ENCODE measurements at regions not wholly inside any gene's neighbourhood (a gene's known extent, or its start where the extent isn't known, plus 50 kb on each side); places are given as distances from the start of the nearest gene placed in this dataset.
"Not testable (repeated sequence)": the region's sequence is repeated elsewhere in the genome, so short reads cannot be mapped to it uniquely, and the experiment has no call there.

- Histone ChIP-seq H3K4me3 (ENCODE audit: low read depth, low read length) (no peak overlapping the region), H3K9me3 (ENCODE audit: control insufficient read depth, insufficient read depth, low read length) (no peaks in the 10 kb centered on the region), H3K27ac (ENCODE audit: low read depth, low read length) (no peak overlapping the region), H3K27me3 (ENCODE audit: control insufficient read depth, insufficient read depth, low read length) (peaks cover 3% of the 10 kb centered on the region)
- ChIA-PET POLR2A (no interaction called here), CTCF (no interaction called here)
- TF ChIP-seq CTCF (IDR thresholded peaks at IDR 0.05; ENCODE audit: low read depth, low read length) = no peak
- no peak for DNase-seq (ENCODE audit: low read depth, low spot score)
Observed at GRCh38 chr4:37749398-37749988, 63.3 kb upstream of the RELL1 start.

GRCh38 chr4:37748485-37748884, 62.3 kb upstream of the RELL1 start:
- no peak overlapping the region for H3K4me3 ChIP-seq (ENCODE audit: low read depth, low read length)
- ChIA-PET POLR2A (no interaction called here), CTCF (no interaction called here)
- no peak overlapping the region for H3K27ac ChIP-seq (ENCODE audit: low read depth, low read length)
- H3K27me3 ChIP-seq (ENCODE audit: control insufficient read depth, insufficient read depth, low read length) = peaks cover 3% of the 10 kb centered on the region
- no peak for DNase-seq (ENCODE audit: low read depth, low spot score)
- H3K9me3 ChIP-seq (ENCODE audit: control insufficient read depth, insufficient read depth, low read length) = no peaks in the 10 kb centered on the region
- no peak for TF ChIP-seq CTCF (IDR thresholded peaks at IDR 0.05; ENCODE audit: low read depth, low read length)

- POLR2A ChIA-PET = no interaction called here
- Histone ChIP-seq H3K4me3 (ENCODE audit: low read depth, low read length) (no peak overlapping the region), H3K27ac (ENCODE audit: low read depth, low read length) (no peak overlapping the region), H3K27me3 (ENCODE audit: control insufficient read depth, insufficient read depth, low read length) (peaks cover 3% of the 10 kb centered on the region), H3K9me3 (ENCODE audit: control insufficient read depth, insufficient read depth, low read length) (no peaks in the 10 kb centered on the region)
- DNase-seq (ENCODE audit: low read depth, low spot score) = no peak
- TF ChIP-seq CTCF (IDR thresholded peaks at IDR 0.05; ENCODE audit: low read depth, low read length) = no peak
- CTCF ChIA-PET = no interaction called here
Observed at GRCh38 chr4:37747772-37748330, 61.7 kb upstream of the RELL1 start.

GRCh38 chr4:37746852-37747251, 60.7 kb upstream of the RELL1 start:
- H3K9me3 ChIP-seq (ENCODE audit: control insufficient read depth, insufficient read depth, low read length); H3K27ac ChIP-seq (ENCODE audit: low read depth, low read length); H3K27me3 ChIP-seq (ENCODE audit: control insufficient read depth, insufficient read depth, low read length); DNase-seq (ENCODE audit: low read depth, low spot score); CTCF ChIA-PET; POLR2A ChIA-PET; H3K4me3 ChIP-seq (ENCODE audit: low read depth, low read length): not testable (repeated sequence)

- TF ChIP-seq CTCF (IDR thresholded peaks at IDR 0.05; ENCODE audit: low read depth, low read length) = no peak
- Histone ChIP-seq H3K27ac (ENCODE audit: low read depth, low read length) (no peak overlapping the region), H3K4me3 (ENCODE audit: low read depth, low read length) (no peak overlapping the region), H3K9me3 (ENCODE audit: control insufficient read depth, insufficient read depth, low read length) (no peaks in the 10 kb centered on the region), H3K27me3 (ENCODE audit: control insufficient read depth, insufficient read depth, low read length) (no peaks in the 10 kb centered on the region)
- ChIA-PET CTCF (no interaction called here), POLR2A (no interaction called here)
- DNase-seq (ENCODE audit: low read depth, low spot score) = no peak
Observed at GRCh38 chr4:37745946-37746345, 59.8 kb upstream of the RELL1 start.

Measured in AG04450 (cell line).